Fibroblast of the conjunctiva (primary cell): ENCODE measurements at regions not wholly inside any gene's neighbourhood (a gene's known extent, or its start where the extent isn't known, plus 50 kb on each side); places are given as distances from the start of the nearest gene placed in this dataset.
"Not testable (repeated sequence)": the region's sequence is repeated elsewhere in the genome, so short reads cannot be mapped to it uniquely, and the experiment has no call there.

Experiments
- DNase-seq: peaks from one replicate; pipeline ENCODE4 v3.0.0-alpha.2; 2010; ENCODE audit warnings: low read depth

DNA sequence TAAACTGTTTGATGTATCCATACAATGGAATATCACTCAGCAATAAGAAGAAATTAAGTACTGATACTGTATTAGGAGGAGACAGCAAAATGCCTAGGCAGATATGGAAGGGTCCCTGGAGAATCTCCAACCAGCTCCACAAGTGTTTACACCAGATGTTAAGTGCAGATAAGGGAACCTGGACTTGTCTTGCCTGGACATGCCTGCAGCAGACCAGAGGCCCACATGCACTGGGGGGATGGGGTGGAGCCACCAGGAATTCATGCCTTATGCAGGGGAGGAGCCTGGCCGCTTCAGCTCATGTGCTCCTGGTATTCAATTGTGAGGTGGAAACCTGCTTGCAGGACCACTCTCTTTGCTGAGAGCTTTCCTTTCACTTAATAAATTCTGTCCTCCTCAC lies 287.6 kb downstream of the LIPI start:
- not testable (repeated sequence) for DNase-seq

DNA sequence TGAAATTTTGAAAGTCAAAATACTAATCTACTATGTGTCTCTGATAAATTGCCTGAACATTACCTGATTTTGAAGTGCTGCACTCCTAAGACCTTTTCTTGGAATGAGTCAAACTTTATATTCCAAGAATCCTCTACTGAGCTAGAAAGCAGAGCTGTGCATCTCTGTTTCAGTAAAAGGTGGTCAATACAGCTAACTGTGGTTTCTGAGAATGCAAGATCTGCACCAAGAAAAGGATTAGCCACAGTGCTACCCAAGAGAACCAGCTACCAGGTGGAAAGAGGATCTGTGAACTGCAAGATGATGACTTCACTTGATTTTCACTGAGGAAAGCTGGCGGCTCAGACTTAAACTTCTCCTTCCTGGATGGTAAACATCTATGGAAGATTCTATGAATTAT lies 289.3 kb downstream of the LIPI start:
- not testable (repeated sequence) for DNase-seq

DNA sequence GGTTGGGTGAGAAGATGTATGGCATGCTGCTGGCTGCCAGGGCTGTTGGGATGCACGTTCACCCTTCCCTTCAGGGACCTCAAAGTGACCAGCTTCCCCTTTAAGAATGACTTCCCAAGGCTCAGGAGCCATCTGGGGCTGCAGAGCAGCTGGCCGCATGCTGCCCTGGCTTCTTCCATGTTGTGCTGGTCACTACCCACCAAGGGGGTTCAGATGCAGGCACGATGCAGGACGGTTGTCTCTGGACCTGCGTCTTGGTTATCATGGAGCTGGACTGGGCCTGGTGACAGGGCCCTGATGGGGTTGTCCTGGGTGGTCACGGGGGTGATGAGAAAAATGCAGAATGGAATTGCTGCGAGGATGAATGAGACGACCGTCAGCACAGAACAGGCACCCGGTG lies 297.8 kb downstream of the POTED start:
- DNase-seq = not testable (repeated sequence)

DNA sequence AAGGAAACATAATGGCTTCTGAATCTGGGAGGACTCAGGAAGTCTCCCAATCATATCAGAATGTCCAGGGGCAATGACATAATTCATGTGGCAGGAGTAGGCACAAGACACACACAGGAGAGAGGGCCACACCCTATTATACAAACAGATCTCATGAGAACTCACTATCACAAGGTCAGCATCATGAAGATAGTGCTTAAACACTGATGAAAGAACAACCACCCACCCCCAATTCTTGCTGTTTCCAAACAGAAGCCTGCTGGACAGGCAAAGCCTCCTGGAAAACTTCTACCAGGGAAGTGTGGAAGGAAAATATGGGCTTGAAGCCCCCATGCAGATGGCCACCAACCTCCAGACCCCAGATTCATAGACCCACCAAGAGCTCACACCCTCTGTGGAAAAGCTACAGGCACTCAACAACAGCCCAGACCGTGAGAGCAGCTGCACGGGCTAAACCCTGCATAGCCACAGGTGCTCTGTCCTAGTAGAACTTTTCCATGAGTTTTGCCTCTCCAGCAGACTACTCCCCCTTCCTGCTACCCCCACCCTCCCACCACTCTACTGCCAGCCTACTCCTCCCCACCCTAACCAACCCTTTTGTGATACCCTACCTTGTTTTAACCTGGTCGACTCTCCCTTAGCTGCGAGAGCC lies 287.1 kb downstream of the POTED start:
- not testable (repeated sequence) for DNase-seq

DNA sequence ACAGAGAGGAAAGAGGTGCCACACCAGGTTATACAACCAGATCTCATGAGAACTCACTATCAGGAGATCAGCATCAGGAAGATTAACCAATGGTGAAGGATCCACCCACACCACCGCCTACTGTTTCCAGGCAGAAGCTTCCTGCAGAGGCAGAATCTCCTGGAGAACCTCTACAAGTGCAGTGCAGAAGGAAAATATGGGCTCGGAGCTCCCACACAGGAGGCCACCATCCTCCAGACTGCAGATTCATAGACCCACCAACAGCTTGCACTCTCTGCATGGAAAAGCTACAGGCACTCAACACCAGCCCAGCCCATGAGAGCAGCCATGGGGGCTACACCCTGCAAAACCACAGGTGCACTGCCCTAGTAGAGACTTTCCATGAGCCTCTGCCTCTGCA lies 284.0 kb downstream of the POTED start:
- not testable (repeated sequence) for DNase-seq

DNA sequence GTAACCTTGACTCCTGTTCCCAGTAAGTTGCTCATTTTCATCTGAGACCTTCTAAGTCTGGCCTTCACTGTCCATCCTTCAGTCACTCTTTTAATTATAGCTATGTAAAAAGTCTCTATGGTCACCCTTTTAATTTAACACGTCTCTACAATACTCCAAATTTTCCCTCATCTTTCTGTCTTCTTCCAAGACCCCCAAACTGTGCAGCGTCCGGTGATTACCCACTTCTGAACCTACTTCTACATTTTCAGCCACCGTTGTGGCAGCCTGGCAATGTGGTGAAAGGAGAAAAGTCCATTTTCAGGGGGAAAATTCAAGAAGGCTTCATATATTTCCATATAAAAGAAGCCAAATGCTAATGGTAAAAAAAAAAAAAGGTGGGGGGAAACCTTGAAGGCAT lies 283.4 kb downstream of the POTED start:
- not testable (repeated sequence) for DNase-seq

DNA sequence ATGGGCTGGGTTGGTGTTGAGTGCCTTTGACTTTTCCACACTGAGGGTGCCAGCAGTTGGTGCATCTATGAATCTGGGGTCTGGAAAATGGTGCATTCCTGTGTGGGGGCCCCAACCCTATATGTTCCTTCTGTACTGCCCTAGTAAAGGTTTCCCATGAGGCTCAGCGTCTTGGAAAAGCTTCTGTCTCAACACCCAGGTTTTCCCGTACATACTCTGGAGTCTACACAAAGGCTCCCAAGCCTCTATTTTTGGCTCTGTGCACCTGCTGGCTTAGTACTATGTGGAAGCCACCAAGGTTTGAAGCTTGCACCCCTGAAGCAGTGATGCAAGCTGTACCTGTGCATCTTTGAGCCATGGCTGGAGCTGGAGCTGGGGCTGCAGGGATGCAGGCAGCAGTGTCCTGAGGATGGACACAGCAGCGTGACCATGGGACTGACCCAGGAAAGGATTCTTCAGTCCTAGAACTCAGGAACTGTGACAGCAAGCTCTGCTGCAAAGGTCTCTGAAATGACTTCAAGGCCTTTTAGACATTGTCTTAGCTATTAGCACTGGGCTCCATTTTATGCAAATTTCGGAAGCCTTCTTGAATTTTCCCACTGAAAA lies 282.7 kb downstream of the POTED start:
- DNase-seq = not testable (repeated sequence)

DNA sequence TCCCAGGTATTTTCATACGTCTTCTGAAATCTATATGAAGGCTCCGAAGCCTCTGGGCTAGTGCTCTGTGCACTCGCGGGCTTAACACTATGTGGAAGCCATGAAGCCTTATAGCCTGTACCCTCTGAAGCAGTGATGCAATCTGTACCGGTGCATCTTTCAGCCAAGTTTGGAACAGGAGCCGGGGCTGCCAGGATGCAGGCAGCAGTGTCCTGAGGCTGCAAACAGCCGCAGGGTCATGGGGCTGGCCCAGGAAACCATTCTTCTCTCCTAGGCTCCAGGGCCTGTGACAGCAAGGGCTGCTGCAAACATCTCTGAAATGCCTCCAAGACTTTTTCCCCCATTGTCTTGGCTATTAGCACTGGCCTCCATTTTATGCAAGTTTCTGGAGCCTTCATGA lies 279.6 kb downstream of the POTED start:
- not testable (repeated sequence) for DNase-seq

DNA sequence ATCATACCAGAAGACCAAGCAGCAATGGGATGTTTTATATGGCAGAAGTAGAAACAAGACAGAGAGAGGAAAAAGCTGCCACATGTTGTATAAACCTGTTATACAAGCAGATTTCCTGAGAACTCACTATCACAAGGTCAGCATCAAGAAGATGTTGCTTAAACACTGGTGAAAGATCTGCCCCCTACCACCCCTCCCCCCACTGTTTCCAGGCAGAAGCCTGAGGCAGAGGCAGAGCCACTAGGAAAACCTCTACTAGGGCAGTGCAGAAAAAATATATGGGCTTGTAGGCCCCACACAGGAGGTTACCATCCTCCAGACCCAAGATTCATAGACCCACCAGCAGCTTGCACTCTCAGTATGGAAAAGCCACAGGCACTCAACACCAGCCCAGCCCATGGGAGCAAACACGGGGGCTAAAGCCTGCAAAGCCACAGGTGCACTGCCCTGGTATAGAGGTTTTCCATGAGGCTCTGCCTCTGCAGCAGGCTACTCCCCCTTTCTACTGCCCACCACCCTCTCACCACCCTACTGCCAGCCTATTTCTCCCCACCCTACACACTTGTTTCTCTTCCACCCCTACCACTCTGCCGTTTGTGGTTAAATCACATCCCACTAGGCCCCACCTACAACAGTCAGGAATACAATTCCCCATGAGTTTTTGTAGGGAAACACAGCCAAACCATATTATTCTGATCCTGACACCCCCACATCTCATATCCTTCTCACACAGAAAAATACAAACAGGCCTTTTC lies 274.2 kb downstream of the POTED start:
- DNase-seq = not testable (repeated sequence)

DNA sequence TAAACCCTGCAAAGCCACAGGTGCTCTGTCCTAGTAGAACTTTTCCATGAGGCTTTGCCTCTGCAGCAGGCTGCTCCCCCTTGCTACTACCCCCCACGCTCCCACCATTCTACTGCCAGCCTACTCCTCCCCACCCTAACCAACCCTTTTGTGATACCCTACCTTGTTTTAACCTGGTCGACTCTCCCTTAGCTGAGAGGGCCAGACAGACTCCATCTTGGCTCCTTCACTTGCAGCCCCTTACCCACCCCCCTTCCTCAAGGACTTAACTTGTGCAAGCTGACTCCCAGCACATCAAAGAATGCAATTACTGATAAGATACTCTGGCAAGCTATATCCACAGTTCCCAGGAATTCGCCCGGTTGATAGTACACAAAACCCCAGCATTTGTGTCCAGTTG lies 267.9 kb downstream of the POTED start:
- DNase-seq = not testable (repeated sequence)

DNA sequence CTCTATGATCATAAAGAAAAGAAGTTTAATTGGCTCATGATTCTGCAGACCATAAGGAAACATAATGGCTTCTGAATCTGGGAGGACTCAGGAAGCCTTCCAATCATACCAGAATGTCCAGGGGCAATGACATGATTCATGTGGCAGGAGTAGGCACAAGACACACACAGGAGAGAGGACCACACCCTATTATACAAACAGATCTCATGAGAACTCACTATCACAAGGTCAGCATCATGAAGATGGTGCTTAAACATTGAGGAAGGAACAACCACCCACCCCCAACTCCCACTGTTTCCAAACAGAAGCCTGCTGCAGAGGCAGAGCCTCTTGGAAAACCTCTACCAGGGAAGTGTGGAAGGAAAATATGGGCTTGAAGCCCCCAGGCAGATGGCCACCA lies 267.4 kb downstream of the POTED start:
- DNase-seq = not testable (repeated sequence)

DNA sequence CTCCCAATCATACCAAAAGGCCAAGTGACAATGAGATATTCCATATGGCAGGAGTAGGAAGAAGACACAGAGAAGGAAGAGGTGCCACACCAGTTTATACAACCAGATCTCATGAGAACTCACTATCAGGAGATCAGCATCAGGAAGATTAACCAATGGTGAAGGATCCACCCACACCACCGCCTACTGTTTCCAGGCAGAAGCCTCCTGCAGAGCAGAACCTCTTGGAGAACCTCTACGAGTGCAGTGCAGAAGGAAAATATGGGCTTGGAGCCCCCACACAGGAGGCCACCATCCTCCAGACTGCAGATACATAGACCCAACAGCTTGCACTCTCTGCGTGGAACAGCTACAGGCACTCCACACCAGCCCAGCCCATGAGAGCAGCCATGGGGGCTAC lies 264.4 kb downstream of the POTED start:
- not testable (repeated sequence) for DNase-seq

DNA sequence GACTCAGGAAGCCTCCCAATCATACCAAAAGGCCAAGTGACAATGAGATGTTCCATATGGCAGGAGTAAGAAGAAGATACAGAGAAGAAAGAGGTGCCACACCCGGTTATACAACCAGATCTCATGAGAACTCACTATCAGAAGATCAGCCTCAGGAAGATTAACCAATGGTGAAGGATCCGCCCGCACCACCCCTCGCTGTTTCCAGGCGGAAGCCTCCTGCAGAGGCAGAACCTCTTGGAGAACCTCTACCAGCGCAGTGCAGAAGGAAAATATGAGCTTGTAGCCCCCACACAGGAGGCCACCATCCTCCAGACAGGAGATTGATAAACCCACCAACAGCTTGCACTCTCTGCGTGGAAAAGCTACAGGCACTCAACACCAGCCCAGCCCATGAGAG lies 245.1 kb downstream of the POTED start:
- no peak for DNase-seq

DNA sequence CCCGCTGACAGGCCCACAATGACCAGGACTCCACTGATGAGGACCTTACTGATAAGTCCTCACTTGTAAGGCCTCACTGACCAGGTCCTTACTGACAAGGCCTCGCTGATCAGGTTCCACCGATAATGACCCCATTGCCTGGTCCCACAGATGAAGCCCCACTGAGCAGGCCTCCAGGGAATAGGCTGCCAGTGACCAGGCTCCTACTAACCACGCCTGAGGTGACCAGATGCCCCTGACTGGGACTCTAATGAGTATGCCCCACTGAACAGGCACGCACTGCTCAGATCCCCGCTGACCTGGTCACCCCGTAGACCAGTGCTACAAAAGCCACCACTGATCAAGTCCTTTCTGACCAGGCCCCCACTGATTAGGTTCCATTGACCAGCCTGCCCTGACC lies 241.2 kb downstream of the POTED start:
- DNase-seq = not testable (repeated sequence)

DNA sequence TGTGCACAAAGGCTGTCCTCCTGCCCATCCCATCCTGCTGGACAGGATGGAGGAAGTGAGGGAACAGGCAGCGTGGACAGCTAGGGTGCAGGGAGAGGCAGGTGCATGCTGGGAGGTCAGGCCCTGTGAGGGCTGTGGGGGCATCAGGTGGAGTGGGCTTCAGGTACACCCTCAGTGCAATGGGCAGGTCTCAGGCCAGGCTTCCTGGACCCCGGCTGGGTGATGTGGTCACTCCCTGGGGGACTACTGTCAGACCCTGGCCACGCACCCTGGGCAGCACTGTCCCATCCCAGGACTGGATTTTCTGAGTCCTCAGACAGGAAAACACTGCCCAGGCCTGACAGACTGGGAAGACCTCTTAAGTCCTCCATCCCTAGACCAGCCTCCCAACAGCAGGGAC lies 239.9 kb downstream of the POTED start:
- not testable (repeated sequence) for DNase-seq

DNA sequence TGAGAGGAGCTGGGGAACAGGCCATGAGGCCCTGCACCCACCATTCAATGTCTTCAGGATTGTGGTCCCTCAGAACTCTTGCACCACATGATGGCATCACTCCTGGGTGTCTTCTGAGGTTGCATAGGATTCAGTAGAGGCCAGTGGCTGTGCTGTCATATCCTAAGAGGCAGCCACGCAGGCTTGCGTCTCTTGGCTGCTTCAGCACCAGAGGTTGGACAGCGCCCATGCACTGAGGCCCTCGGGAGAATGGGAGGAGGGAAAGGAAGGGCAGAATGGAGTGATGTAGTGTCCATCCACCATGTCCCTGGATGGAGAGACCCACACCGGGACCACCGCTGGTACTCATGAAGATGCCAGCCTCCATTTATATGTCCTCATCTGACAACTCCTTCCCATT lies 237.1 kb downstream of the POTED start:
- DNase-seq = not testable (repeated sequence)

DNA sequence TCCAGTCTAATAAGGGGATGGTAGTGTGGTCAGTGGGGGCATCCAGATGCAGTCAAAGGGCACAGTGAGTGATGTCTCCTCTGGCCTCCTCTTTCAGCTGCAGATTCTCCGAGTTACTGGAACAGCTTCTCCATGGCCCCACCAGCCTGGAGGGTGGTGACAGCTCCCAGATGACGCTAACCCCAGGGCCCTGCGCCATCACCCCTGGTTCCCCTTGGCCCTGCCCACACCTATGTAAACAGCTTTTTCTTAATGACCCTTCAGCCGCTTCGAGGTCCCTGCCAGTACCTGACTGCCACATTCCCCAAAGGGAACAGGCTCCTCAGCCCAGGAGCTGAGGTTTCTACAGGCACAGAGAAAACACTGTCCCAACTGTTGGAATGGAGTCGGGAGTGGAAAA lies 235.0 kb downstream of the POTED start:
- not testable (repeated sequence) for DNase-seq

DNA sequence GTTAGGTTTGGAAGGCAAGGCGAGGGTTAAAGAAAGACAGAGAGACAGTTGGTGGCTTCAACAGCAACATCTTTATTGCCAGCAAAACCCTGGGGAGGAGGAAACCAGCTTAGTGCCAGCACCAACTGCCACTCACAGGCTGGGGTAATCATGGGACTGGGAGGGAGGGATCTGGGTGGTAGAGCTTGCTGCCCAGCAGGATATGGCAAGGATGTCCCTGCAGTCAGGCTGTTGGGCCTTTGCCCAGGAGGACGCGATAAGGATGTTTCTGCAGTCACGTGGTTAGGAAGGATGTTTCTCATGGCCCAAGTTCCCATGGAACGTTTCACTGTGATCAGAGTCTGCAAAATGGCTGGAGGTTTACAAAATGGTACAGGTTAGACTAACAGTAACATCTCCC lies 233.5 kb downstream of the POTED start:
- not testable (repeated sequence) for DNase-seq

DNA sequence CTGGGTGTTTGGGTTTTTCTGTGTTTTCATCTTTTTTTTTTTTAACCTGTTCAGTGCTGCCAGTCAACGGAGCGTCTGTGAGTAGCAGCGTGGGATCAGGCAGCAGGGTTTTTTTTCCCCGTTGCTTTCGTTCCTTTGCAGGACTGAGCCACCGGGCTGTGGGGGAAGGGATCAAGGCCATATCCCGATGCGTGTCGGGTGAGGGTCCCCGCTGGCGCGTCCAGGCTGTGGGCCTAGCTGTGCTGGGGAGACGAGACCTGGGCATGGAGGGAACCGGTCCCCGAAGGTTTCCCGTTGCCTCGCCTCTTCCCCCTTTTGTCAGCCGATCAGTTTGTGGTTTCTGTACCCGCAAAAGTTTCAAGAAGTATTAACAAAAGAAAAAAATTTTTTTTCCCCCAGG lies 218.1 kb downstream of the POTED start:
- DNase-seq = not testable (repeated sequence)

DNA sequence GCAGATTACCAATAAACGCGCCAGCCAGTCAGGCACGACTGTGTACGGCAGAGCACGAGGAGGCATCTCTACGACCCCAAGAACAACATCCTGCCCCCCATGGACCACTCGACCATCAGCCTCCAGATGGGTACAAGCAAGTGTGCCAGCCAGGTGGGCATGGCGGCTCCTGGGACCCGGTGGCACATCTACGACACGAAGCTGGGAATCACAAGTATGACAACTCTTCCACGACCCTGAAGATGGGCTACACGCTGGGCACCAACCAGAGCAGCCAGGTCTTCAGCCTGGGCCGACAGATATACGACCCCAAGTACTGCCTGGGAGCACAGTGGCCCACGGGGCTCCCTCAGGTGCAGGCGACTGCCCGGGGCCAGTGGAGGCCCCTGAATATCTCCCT lies 217.6 kb downstream of the POTED start:
- DNase-seq = no peak

DNA sequence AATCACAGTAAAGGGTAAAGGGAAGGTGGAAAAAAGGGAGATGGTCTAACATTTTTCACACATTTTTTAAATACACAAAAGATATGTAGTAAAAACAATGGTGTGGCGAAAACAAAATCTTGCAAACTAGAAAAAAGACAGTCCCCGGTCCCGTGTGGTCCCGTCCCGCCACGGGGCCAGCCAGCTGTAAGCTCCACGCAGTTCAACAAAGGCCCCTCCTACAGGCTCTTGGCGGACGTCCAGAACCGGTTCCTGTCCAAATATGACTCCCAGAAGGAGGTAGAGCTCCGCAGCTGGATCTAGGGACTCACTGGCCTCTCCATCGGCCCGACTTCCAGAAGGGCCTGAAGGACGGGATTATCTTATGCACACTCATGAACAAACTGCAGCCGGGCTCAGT lies 216.9 kb downstream of the POTED start:
- DNase-seq = not testable (repeated sequence)

DNA sequence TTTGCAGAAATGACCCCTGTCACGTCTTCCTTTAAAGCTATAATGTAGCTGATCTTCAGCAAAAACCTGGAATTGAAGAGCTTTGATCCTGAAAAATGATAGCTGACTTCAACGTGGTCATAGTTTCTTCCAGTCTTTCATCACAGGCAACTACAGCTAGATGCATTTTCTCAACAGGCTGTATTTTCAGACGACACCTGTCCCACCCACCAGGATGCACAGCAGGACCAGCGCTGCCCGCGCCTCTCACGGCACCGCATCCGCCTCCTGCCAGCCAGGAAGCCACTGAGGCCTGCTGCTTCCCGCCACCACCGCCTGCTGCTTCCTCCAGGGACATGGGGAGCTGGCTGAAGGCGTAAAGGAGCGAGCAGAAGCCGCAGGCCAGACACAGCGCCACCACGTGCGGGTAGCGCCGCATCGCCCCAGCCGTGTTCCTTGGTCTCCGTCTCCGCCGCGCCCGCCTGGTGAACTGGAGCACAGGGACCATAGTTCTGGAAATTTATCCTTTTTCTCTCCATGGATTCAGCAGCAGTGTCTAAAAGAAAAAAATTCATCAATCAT lies 215.7 kb downstream of the POTED start:
- DNase-seq = not testable (repeated sequence)

DNA sequence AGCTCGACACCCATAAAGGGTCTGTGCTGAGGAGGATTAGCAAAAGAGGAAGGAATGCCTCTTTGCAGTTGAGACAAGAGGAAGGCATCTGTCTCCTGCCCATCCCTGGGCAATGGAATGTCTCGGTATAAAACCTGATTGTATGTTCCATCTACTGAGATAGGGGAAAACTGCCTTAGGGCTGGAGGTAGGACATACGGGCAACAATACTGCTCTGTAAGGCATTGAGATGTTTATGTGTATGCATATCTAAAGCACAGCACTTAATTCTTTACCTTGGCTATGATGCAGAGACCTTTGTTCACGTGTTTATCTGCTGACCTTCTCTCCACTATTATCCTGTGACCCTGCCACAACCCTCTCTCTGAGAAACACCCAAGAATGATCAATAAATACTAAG lies 210.7 kb downstream of the POTED start:
- not testable (repeated sequence) for DNase-seq
